ENCODE measurements at regions not wholly inside any gene's neighbourhood (a gene's known extent, or its start where the extent isn't known, plus 50 kb on each side); places are given as distances from the start of the nearest gene placed in this dataset.

- DNase-seq, result no peak
- intact Hi-C loops (cut with DNase I), result no loop called here
These were observed 198.1 kb downstream of the C9orf50 start for GRCh38 chr9:129422843-129423192.

DNA sequence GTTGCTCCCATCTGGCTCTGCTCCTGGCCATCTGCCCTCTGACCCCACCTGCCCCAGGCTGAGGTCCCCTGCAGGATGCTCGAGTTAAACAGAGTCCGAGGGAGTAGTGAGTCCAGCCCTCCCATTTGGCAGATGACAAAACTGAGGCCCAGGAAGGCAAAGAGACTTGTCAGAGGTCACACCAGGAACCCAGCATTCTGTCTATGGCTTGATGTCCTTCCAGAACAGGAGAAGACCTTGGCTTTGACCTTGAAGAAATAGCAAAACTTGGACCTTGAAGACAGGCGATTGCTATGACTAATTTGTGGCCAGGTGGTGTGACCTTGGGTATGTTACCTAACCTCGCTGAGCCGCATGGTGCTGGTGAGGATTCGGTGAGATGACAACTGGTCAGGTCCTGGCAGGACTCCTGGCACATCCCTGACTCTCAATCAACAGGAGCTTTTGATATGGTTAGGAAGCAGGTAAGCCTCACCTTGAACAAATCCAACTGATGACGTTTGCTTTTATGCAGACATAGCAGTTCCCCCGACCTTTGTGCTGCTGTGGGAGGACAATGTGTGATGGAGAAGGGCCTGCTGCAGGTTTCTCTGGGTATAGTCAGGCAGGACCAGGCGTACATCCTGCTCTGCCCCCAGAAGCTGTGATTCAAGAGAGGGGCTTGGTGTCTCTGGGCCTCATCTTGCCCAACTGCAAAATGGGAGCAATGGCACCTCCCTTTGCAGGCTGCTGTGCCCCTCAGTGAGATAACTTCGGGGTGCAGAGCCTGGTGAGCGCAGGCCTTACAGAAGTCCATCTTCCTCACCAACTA is 198.7 kb downstream of the C9orf50 start:
- DNase-seq, result no peak
- intact Hi-C loops (cut with DNase I), result no loop called here

DNA sequence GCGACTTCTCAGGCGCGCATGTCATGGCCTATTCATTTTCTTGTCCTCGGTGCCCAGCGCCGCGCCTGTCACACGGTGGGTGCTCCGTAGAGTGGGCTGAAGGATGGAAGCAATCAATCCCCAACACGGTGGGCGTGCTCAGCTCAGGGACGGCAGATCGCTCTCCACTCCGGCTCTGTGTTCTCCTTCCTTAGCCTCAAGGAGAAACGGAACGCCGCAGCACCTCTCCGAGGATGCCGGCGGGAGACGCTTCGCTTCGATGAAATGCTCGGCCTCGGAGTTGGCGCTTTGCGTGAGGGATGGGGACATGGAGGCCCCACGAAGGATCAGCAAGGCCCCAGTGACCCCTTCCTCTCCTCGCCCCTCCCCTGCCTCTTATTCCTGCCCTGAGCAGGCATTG is 199.5 kb downstream of the C9orf50 start:
- no peak for DNase-seq
- intact Hi-C loops (cut with DNase I), result no loop called here

GRCh38 chr9:129420721-129421120 is 200.2 kb downstream of the C9orf50 start:
- intact Hi-C loops (cut with DNase I), result no loop called here
- no peak for DNase-seq

GRCh38 chr9:129419382-129419899 is 201.5 kb downstream of the C9orf50 start:
- no peak for DNase-seq
- intact Hi-C loops (cut with DNase I), result no loop called here

DNA sequence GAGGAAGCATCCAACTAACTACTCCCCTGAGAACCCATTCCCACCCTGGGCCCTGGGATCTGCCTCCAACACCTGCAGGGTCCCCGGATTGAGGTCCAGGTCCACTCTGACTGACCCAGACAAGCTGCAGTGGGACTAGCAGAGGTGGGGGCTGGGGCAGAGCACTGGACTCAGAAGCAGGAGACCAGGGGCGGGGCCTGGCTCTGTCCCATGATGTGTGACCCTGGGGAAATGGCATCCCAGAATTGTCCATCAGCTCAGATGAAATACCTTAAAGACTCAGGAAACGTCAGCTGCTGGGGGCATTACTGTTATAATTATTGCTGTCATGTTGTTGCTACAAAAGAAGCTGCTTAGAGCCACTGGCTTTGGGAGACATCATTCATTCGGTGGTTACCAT is 202.4 kb downstream of the C9orf50 start:
- intact Hi-C loops (cut with DNase I), result no loop called here

DNA sequence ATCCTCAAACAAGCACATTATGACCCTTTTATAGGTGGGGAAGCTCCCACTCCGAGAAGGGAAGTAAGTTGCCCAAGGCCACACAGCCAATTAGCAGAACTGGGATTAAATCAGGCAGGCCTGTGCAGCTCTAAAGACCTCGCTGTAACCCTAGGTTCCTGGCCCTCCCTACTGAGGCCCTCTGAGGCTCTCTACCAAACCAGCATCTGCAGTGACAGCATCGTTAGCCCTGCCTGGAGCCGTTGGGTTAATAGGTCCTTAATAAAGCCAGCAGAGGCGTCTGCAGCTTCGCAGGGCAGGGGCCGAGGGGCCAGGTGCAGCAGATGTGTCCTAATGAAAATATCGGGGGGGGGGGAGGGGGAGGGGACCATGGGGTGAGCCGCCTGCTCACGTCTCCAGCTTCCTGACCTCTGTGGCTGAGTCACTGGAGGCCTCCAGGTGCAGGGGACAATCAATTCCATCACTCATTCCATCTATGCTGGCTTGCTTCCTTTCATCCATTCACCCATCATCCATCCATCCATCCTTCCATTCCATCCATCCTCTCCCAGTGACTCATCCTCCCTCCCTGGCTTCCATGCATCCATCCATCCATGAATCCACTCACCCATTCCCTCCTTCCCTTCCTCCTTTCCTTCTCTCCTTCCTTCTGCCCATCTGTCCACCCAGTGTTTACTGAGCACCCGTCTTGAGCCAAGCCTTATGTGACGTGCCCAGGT is 203.9 kb downstream of the C9orf50 start:
- DNase-seq, result peak in 2 of 10 donors; percentile 16 to 73
- intact Hi-C loops (cut with DNase I), result no loop called here

More for the DNA sequence above, 202.4 kb downstream of the C9orf50 start:
- no peak for DNase-seq

DNA sequence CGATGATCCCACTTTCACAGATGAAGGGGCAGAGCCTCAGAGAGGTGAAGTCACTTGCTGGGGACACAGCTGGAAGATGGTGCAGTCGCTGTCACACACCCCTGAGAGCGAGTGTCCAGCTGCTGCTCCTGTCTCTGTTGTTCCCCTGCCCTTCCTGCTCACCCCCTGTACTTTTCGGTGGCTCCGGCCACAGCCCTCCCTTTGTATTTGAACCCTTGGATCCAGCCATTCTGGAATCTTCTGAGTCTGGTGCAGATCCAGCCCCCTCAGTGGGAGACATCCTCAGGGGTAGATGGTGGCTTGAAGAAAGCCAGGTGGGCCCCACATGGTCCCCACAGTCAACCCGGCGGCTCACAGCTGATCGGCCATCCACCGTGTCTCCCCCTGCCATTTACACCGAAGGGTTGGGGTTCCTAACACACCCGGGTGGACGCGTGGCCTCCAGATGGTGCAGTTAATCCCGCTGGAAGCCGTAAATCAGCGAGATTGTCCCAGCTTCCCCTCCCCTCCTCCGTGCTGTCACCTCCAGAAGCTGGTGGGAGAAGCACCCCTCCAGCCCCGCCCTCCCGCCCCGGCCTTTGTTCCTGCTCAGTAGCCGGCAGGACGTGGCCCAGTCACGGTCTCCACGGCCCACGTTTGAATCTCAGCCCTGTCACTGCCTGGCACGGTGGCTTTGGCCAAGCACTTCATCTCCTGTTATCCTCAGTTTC is 204.8 kb downstream of the C9orf50 start:
- DNase-seq, result peak in 1 of 10 donors; percentile 64
- intact Hi-C loops (cut with DNase I), result no loop called here

GRCh38 chr9:129414993-129415941 is 205.6 kb downstream of the C9orf50 start:
- DNase-seq, result peak in 2 of 10 donors; percentile 71
- intact Hi-C loops (cut with DNase I), result loop anchor here (5.0 kb wide), 2 partner anchors 67 to 82 kb away; no protein-coding TSS in a partner anchor

DNA sequence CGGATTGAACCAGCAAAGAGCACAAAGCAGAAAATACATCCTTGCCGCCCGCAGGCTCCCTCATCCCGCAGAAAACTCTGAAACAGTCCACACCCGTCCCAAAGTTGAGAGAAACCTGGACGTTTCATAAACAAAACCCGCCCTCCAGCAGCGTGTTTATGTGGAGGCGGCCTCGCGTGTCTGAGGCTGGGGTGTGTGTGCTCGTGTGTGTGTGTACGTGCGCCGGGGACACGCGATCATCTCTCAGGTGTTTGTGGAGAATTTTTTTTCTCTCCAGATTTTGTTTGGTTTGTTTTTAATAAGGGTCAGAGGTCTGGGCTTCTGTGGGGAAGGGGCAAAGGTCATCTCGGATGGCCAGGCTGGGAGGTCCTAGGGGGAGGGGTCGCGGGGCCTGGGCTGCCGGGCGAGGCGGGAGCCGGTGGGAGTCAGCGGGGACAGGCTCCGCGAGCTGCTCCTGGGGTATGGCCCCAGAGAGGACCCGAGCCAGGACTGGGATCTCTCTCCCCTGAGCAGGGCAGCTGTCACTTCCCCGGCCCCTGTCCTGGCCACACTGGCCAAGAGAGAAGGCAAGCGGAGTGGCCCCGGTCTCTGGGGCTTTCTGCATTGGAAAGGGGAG is 206.4 kb downstream of the C9orf50 start:
- DNase-seq, result peak in 2 of 10 donors; percentile 74 to 86
- intact Hi-C loops (cut with DNase I), result loop anchor here (5.0 kb wide), 2 partner anchors 68 to 83 kb away; no protein-coding TSS in a partner anchor

DNA sequence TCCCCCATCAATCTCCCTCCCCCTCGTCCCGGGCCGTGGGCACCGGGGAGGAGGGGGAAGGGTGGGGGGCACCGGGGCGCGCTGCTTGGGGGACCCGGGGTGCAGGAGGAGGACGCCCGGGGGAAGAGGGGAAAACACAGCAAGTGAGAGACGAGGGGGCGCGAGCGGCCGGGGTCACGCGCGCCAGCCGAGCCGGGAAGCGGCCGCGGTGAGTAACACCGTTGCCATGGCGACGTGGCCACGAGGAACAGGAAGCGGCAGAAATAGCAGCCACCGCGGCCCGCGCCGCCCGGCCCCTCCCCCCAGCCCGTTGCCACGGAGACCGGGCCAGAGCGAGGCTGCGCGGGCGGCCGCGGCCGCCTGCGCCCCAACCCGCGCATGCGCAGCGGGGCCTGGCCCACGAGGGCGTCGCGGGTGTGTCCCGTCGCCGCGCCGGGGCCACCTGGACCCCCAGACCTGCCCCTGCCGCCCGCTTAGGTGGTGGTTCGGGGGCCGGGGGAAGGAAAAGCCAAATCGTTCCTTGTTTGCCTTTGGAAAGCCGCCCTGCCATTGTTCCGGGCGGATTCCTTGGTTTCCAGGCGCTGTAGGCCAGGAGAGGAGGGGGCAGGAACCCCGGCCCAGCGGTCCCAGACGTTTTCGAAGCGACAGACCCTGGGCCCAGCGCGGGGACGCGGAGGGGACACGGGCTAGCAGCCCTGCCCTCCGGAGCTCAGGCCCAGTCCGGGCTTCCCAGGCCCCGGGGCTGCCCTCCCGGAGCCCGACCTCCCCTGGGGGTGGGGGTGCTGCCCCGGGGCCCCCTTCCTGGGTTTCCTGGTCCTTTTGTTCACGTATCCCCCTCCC is 207.1 kb downstream of the C9orf50 start:
- intact Hi-C loops (cut with DNase I), result loop anchor here (5.0 kb wide), 2 partner anchors 69 to 84 kb away; no protein-coding TSS in a partner anchor
- DNase-seq, result peak; percentile 96 to 100 (median 98)

GRCh38 chr9:129412814-129413536 is 207.9 kb downstream of the C9orf50 start:
- DNase-seq, result peak in 9 of 10 donors; percentile 28 to 93 (median 63)

DNA sequence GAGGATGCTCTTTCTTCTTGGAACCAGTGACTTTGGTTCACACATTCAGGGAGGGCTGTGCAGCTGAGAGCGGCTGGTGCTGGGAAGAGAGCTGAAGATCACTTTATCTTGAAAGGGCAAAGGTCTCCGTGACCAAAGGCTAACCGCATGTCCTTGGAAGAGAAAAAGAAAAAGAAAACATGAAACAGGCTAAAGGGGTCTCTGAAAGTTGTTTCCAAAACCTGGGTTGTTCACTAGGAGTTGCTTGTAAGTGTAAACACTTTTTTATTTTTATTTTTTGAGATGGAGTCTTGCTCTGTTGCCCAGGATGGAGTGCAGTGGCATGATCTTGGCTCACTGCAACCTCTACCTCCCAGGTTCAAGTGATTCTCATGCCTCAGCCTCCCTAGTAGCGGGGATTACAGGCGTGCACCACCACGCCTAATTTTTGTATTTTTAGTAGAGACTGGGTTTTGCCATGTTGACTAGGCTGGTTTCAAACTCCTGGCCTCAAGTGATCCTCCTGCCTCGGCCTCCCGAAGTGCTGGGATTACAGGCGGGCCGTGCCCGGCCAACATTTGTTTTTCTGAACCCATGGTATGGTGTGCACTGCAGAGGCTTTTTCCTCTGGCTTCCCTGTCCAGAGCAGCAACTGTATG is 208.6 kb downstream of the C9orf50 start:
- DNase-seq, result peak in 2 of 10 donors; percentile 5 to 68
- intact Hi-C loops (cut with DNase I), result loop anchor here (5.0 kb wide), 2 partner anchors 70 to 85 kb away; no protein-coding TSS in a partner anchor

More at GRCh38 chr9:129412814-129413536, 207.9 kb downstream of the C9orf50 start:
- intact Hi-C loops (cut with DNase I), result loop anchor here (5.0 kb wide), 2 partner anchors 69 to 84 kb away; no protein-coding TSS in a partner anchor

- intact Hi-C loops (cut with DNase I), result loop anchor here (5.0 kb wide), 2 partner anchors 71 to 86 kb away; no protein-coding TSS in a partner anchor
- DNase-seq, result peak in 3 of 10 donors; percentile 39 to 56 (median 43)
These were observed 209.3 kb downstream of the C9orf50 start for GRCh38 chr9:129411501-129412175.

DNA sequence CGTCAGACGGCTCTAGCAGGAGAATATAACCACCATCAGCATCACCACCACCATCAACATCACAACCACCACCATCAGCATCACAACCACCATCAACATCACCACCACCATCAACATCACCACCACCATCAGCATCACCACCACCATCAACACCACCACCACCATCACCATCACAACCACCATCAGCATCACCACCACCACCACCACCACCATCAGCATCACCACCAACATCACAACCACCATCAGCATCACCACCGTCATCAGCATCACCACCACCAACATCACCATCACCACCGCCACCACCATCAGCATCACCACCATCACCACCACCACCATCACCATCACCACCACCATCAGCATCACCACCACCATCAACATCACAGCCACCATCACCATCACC is 210.7 kb downstream of the C9orf50 start:
- no peak for DNase-seq
- intact Hi-C loops (cut with DNase I), result loop anchor here (5.0 kb wide), 2 partner anchors 72 to 87 kb away; no protein-coding TSS in a partner anchor
